GM12878 (cell line): ENCODE measurements at regions not wholly inside any gene's neighbourhood (a gene's known extent, or its start where the extent isn't known, plus 50 kb on each side); places are given as distances from the start of the nearest gene placed in this dataset.

Experiments
- BCL11A ChIP-seq: IDR thresholded peaks from 2 replicates; pipeline ENCODE4 v1.6.1; 2011; ENCODE audit warnings: low read depth, low read length
- CREB1 ChIP-seq: IDR thresholded peaks from 2 replicates; pipeline ENCODE4 v1.6.1; 2012; ENCODE audit warnings: low read depth, mild to moderate bottlenecking, inconsistent platforms
- CTCF ChIP-seq, 3 experiments: IDR thresholded peaks in 2 of 3; conservative IDR thresholded peaks in 1 of 3; 2 replicates each; pipeline ENCODE4 v1.5.1; 2011; ENCODE audit warnings: low read depth in 3 of 3, low read length in 3 of 3, mild to moderate bottlenecking in 3 of 3, control low read depth in 2 of 3, moderate library complexity in 2 of 3, inconsistent platforms in 1 of 3, mixed read lengths in 1 of 3; ENCODE audit not compliant: control insufficient read depth in 2 of 3, insufficient read depth in 1 of 3; ENCODE audit errors: extremely low read depth in 1 of 3
- ESRRA ChIP-seq: IDR thresholded peaks from 2 replicates; pipeline ENCODE4 v1.6.1; 2012; ENCODE audit warnings: mild to moderate bottlenecking, low read length, improper control_type of control experiment
- EZH2 ChIP-seq: IDR thresholded peaks from 2 replicates; pipeline ENCODE4 v1.6.1; 2012; ENCODE audit warnings: low read depth, mild to moderate bottlenecking, control low read depth, inconsistent platforms, low read length, borderline replicate concordance; ENCODE audit not compliant: control insufficient read depth
- NFYB ChIP-seq: IDR thresholded peaks from 2 replicates; pipeline ENCODE4 v1.6.1; 2011; ENCODE audit warnings: low read depth, mild to moderate bottlenecking, low read length, improper control_type of control experiment, moderate library complexity; ENCODE audit not compliant: insufficient read depth
- RAD51 ChIP-seq: fragments of 450-650 bp; IDR thresholded peaks from 2 replicates; pipeline ENCODE4 v1.6.1; 2016; ENCODE audit warnings: moderate library complexity, mild to moderate bottlenecking, inconsistent platforms
- RBBP5 ChIP-seq: fragments of 200-600 bp; sonication (generic); conservative IDR thresholded peaks from 2 replicates; pipeline ENCODE4 v1.6.1; 2016
- TAF1 ChIP-seq: IDR thresholded peaks from 2 replicates; pipeline ENCODE4 v1.6.1; 2011; ENCODE audit warnings: mild to moderate bottlenecking, low read depth, low read length, borderline replicate concordance

- TF ChIP-seq RAD51, result no peak
- TF ChIP-seq CREB1, result no peak
- TF ChIP-seq EZH2, result no peak
- TF ChIP-seq TAF1, result no peak
- TF ChIP-seq NFYB, result no peak
- no peak for TF ChIP-seq ESRRA
- TF ChIP-seq BCL11A, result no peak
- no peak for TF ChIP-seq RBBP5
- no peak for TF ChIP-seq CTCF (IDR thresholded peaks at IDR 0.05 in 2 of 3, conservative IDR thresholded peaks at IDR 0.05 in 1 of 3; ENCODE audit: control insufficient read depth in 2 of 3, extremely low read depth in 1 of 3, insufficient read depth in 1 of 3, low read depth in 3 of 3, low read length in 3 of 3)
These were observed 206.3 kb upstream of the CD96 start for GRCh38 chr3:111335512-111336303.
